Keratinocyte (primary cell): ENCODE measurements at regions not wholly inside any gene's neighbourhood (a gene's known extent, or its start where the extent isn't known, plus 50 kb on each side); places are given as distances from the start of the nearest gene placed in this dataset.

Experiments used
- DNase-seq: peaks from one replicate; pipeline ENCODE4 v3.0.0-alpha.2; 2011; ENCODE audit warnings: low read depth, missing footprints, low spot score
- FAIRE-seq: peaks from 2 replicates; lab custom pipeline; 2011; peaks lifted over from hg19 to GRCh38; lab: Jason Lieb, UNC
- H2AFZ ChIP-seq: 2 replicates; pipeline ENCODE4 v1.6.0; 2012; ENCODE audit warnings: low read length, control low read depth, inconsistent platforms; ENCODE audit not compliant: control insufficient read depth
- H3K27ac ChIP-seq: 2 replicates; pipeline ENCODE4 v1.5.1; 2011; ENCODE audit warnings: low read length; ENCODE audit not compliant: control insufficient read depth, insufficient read depth
- H3K27me3 ChIP-seq: 3 replicates; pipeline ENCODE4 v1.6.0; 2011; ENCODE audit warnings: low read length; ENCODE audit not compliant: control insufficient read depth, insufficient read depth; ENCODE audit errors: extremely low read depth
- H3K36me3 ChIP-seq, 2 experiments: 2 replicates in 1 of 2; 3 replicates in 1 of 2; pipeline ENCODE4 v1.5.1; 2011; ENCODE audit warnings: low read length in 2 of 2, mild to moderate bottlenecking in 1 of 2; ENCODE audit not compliant: control insufficient read depth in 2 of 2, insufficient read depth in 2 of 2; ENCODE audit errors: extremely low read depth in 1 of 2
- H3K4me1 ChIP-seq: 3 replicates; pipeline ENCODE4 v1.5.1; 2011; ENCODE audit warnings: low read length; ENCODE audit not compliant: control insufficient read depth, insufficient read depth; ENCODE audit errors: extremely low read depth
- H3K4me2 ChIP-seq: 3 replicates; pipeline ENCODE4 v1.6.0; 2011; ENCODE audit warnings: low read depth, low read length; ENCODE audit not compliant: control insufficient read depth, insufficient read depth; ENCODE audit errors: extremely low read depth
- H3K4me3 ChIP-seq, 3 experiments: fragments of 200-600 bp in 1 of 3; sonication (generic) in 1 of 3; 2 replicates in 2 of 3; 3 replicates in 1 of 3; pipeline ENCODE4 v1.5.1; 2011 to 2016; ENCODE audit warnings: low read length in 3 of 3, mild to moderate bottlenecking in 3 of 3, control low read depth in 2 of 3, inconsistent platforms in 1 of 3, low read depth in 1 of 3, mixed read lengths in 1 of 3, mixed run types in 1 of 3, moderate library complexity in 1 of 3; ENCODE audit not compliant: control insufficient read depth in 2 of 3, insufficient read depth in 2 of 3; ENCODE audit errors: extremely low read depth in 1 of 3
- H3K79me2 ChIP-seq: 2 replicates; pipeline ENCODE4 v1.6.0; 2012; ENCODE audit warnings: low read length; ENCODE audit not compliant: control insufficient read depth, insufficient read depth
- H3K9ac ChIP-seq: 3 replicates; pipeline ENCODE4 v1.6.0; 2011; ENCODE audit warnings: low read length; ENCODE audit not compliant: control insufficient read depth, insufficient read depth; ENCODE audit errors: extremely low read depth
- H3K9me1 ChIP-seq: 3 replicates; pipeline ENCODE4 v1.6.0; 2011; ENCODE audit warnings: low read length; ENCODE audit not compliant: control insufficient read depth, insufficient read depth; ENCODE audit errors: extremely low read depth
- H3K9me3 ChIP-seq: 2 replicates; pipeline ENCODE4 v1.5.1; 2012; ENCODE audit warnings: low read depth, low read length; ENCODE audit not compliant: control insufficient read depth
- H4K20me1 ChIP-seq: 3 replicates; pipeline ENCODE4 v1.6.0; 2011; ENCODE audit warnings: low read length; ENCODE audit not compliant: control insufficient read depth, insufficient read depth; ENCODE audit errors: extremely low read depth
- EZH2 ChIP-seq: IDR thresholded peaks from one replicate; pipeline ENCODE4 v1.6.1; 2012; ENCODE audit warnings: inconsistent platforms, mild to moderate bottlenecking, low read length, moderate library complexity
- dilution Hi-C: fragments of 300-500 bp; cut with MboI; formaldehyde crosslinking; loops from one replicate; pipeline ENCODE4 v1.7.0; 2020; ENCODE audit warnings: low sequenced_read_pairs; ENCODE audit not compliant: extremely low pct_ligation_motif_present
- TF ChIP-seq, protein P1 (sequence below), 3 experiments: IDR thresholded peaks in 1 of 3; conservative IDR thresholded peaks in 1 of 3; optimal IDR thresholded peaks in 1 of 3; 2 replicates in 2 of 3; 3 replicates in 1 of 3; pipeline versions ENCODE3 to v1.5.1; 2011; ENCODE audit warnings: low read length in 3 of 3, mild to moderate bottlenecking in 3 of 3, moderate library complexity in 2 of 3, control low read depth in 1 of 3, inconsistent platforms in 1 of 3; ENCODE audit not compliant: insufficient read depth in 2 of 3; ENCODE audit errors: extremely low read depth in 1 of 3

DNA sequence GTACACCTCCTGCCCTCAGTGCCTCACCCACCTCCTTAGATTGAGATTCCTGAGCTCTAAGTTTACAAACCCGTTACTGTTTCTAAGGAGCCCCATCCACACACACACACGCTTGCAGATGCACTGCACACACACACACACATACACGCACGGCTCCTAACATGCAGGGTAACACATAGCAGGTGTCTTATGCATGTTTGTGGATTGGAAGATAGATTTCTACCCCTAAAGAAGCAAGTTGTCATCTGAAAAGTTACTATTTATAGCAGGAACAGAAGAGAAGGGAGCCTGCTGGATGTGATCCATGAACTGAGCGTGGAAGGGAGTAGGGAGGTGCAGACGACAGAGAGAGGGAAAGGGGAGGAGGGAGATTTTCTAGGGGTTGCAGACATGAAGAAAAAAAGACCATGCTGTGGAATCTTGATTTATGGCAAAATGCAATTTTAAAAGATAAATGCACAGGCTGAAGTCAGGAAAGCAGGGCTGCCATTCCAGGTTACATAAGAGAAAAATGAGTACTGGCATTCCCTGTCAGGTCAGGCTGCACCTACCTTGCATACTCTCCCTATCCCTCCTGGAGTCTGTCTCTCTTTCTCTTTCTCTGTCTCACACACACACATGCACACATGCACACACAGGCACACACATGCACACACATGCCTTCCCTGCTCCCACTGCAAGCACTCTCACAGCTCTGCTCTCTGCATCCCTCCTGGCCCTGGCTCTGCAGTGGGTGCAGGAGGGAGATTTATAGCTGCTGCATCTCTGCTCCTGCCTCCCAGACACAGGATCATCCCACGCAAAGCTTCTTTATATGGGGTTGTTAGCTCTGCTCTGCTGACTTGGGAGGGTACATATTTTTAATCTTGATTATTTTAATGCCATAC is 192.6 kb upstream of the MYT1L start:
- DNase-seq (no peak), FAIRE-seq (no peak)
- H3K79me2 ChIP-seq: no peaks in the 10 kb centered on the region
- H3K4me1 ChIP-seq: no peaks in the 10 kb centered on the region
- dilution Hi-C loops: no loop called here
- TF ChIP-seq, protein P1, sequence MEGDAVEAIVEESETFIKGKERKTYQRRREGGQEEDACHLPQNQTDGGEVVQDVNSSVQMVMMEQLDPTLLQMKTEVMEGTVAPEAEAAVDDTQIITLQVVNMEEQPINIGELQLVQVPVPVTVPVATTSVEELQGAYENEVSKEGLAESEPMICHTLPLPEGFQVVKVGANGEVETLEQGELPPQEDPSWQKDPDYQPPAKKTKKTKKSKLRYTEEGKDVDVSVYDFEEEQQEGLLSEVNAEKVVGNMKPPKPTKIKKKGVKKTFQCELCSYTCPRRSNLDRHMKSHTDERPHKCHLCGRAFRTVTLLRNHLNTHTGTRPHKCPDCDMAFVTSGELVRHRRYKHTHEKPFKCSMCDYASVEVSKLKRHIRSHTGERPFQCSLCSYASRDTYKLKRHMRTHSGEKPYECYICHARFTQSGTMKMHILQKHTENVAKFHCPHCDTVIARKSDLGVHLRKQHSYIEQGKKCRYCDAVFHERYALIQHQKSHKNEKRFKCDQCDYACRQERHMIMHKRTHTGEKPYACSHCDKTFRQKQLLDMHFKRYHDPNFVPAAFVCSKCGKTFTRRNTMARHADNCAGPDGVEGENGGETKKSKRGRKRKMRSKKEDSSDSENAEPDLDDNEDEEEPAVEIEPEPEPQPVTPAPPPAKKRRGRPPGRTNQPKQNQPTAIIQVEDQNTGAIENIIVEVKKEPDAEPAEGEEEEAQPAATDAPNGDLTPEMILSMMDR (optimal IDR thresholded peaks at IDR 0.05 in 1 of 3, IDR thresholded peaks at IDR 0.05 in 1 of 3, conservative IDR thresholded peaks at IDR 0.05 in 1 of 3; ENCODE audit: extremely low read depth in 1 of 3, insufficient read depth in 2 of 3, low read length in 3 of 3): no peak
- TF ChIP-seq EZH2: no peak
- H3K4me3 ChIP-seq: no peak overlapping the region
- H3K27me3 ChIP-seq: no peaks in the 10 kb centered on the region
- no peak overlapping the region for H3K9ac ChIP-seq
- H3K9me3 ChIP-seq: no peaks in the 10 kb centered on the region
- no peaks in the 10 kb centered on the region for H4K20me1 ChIP-seq
- H2AFZ ChIP-seq: no peak overlapping the region
- no peaks in the 10 kb centered on the region for H3K36me3 ChIP-seq
- no peak overlapping the region for H3K27ac ChIP-seq
- no peaks in the 10 kb centered on the region for H3K9me1 ChIP-seq
- H3K4me2 ChIP-seq: no peak overlapping the region

DNA sequence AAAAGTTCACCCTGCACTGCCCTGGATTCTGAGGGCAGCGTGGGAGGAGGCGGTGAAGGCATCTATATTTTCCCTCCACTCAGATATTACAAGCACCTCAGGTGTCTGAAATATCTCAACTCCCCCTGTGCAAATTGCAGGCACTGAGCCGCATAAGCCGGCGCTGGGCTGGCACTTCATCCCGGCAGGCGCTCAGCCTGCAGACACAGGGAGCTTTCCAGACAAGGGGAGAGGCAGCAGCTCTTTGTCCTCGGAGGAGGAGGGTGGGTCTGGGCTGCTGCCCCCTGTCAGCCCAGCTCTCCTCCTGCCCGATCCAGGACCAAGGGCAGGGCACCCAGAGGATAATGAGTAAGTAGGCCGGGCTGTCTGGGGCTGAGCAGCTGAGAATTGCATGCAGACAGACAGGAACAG is 189.3 kb upstream of the MYT1L start:
- no peaks in the 10 kb centered on the region for H3K27me3 ChIP-seq
- H3K9me3 ChIP-seq: no peaks in the 10 kb centered on the region
- H3K4me3 ChIP-seq: no peak overlapping the region
- no peak overlapping the region for H3K4me2 ChIP-seq
- no peaks in the 10 kb centered on the region for H3K4me1 ChIP-seq
- H3K9me1 ChIP-seq: no peaks in the 10 kb centered on the region
- no peak for DNase-seq
- no peak for TF ChIP-seq EZH2
- TF ChIP-seq, protein P1 (optimal IDR thresholded peaks at IDR 0.05 in 1 of 3, IDR thresholded peaks at IDR 0.05 in 1 of 3, conservative IDR thresholded peaks at IDR 0.05 in 1 of 3; ENCODE audit: extremely low read depth in 1 of 3, insufficient read depth in 2 of 3, low read length in 3 of 3): no peak
- dilution Hi-C loops: no loop called here
- H3K27ac ChIP-seq: no peak overlapping the region
- H3K79me2 ChIP-seq: no peaks in the 10 kb centered on the region
- no peak for FAIRE-seq
- H3K36me3 ChIP-seq: no peaks in the 10 kb centered on the region
- H3K9ac ChIP-seq: no peak overlapping the region
- H4K20me1 ChIP-seq: no peaks in the 10 kb centered on the region
- no peak overlapping the region for H2AFZ ChIP-seq
